NCI-H2081 (cell line): ENCODE measurements at regions not wholly inside any gene's neighbourhood (a gene's known extent, or its start where the extent isn't known, plus 50 kb on each side); places are given as distances from the start of the nearest gene placed in this dataset.

Source experiments
- DNase-seq, 2 experiments: peaks; one replicate each; lab custom pipeline; 2025; lab: John Stamatoyannopoulos, UW

DNA sequence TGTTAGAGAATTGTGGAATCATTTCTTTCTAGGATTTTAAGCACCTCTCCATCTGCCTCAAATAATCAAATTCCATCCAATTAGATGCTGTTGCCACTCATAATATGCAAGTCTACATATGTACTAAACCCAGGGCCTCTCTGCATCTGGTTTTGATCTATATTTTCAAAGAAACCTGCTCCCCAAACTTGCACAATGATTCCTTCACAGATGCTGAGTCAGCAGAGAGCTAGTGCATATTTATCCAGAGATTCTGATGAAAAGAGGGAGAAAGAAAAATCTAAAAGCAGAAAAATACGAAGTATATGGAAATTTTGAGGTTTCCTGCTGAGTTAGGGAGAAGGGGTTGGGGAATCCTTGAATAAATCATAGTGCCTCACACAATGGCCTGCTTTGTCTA is 235.1 kb upstream of the RBFOX1 start:
- no peak for DNase-seq

DNA sequence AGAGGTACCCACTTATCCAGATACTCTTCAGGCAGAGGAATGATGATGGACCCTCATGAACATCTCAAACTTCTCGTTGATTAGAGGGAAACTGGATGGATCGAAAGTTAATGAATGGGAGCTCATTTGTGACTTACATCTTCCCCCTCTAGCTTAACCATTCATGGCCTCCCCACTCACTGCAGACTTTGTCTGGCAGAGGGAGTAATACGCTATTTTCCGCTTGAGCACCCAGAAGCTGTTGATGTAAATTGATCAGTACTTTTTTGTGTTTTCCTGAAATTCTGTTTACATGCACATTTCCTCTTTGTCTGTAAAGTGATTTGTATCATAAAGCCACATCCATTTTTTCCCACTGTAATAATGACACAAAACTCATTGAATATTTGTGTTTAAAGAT is 239.1 kb upstream of the RBFOX1 start:
- no peak for DNase-seq

DNA sequence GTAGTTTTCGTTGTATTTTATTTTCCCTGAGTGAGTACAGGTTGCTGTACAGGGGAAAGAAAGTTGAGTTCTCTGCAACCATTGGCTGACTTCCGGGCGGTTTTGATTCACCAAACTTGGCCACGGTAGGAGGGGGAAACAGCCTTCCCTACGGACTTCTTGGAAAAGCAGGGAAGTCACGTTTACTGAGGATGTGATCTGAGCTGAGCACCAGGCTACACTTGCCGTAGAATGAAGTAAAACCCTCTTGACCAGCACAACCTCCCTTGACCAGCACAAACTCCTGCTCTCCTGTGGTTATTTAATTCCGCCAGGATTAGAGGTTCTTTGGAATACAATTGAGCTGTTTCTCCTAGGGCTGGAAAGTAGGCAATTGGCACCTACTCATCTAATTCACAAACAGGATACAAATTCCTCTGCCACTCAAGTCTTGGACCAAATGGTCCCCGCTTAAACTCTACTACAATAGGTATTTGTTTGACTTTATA is 242.0 kb upstream of the RBFOX1 start:
- DNase-seq = no peak

DNA sequence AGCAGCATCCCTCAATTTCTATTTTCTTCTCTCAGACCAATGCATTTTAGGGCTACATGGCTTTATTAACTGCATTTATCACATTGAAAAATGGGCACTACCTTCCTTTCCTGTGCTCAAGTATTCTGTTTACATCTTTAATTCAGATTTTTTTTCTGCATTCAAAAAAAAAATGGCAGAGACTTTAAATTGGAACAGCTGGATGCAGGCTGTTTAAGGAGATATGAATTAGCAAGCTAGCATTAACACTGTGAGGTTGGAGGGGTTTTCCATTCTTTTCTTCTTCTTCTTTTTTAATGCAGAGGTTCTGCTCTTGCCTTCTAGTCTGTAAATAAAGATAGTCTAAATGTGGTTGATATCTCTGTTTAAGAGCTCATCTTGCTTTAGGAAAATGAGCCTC is 242.9 kb upstream of the RBFOX1 start:
- no peak for DNase-seq

DNA sequence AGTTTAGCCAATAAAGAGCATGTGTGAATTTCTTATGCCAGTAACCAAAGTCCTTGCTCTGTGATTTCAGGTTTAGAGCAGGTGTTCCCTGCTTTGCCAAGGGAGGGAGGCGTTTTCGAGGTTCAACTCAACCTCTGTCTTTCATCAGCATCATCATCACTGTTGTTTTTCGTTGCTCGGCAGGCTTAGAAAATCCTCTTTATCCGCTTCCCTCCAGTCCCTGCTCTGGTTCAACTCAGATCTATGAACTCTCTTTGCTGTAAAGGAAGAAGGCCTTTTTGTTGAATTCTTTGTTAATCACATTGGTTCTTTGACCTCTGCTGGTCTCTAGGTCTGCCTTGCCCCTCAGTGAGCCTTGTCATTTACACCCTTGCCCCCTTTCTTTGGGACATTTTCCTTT is 243.9 kb upstream of the RBFOX1 start:
- no peak for DNase-seq

DNA sequence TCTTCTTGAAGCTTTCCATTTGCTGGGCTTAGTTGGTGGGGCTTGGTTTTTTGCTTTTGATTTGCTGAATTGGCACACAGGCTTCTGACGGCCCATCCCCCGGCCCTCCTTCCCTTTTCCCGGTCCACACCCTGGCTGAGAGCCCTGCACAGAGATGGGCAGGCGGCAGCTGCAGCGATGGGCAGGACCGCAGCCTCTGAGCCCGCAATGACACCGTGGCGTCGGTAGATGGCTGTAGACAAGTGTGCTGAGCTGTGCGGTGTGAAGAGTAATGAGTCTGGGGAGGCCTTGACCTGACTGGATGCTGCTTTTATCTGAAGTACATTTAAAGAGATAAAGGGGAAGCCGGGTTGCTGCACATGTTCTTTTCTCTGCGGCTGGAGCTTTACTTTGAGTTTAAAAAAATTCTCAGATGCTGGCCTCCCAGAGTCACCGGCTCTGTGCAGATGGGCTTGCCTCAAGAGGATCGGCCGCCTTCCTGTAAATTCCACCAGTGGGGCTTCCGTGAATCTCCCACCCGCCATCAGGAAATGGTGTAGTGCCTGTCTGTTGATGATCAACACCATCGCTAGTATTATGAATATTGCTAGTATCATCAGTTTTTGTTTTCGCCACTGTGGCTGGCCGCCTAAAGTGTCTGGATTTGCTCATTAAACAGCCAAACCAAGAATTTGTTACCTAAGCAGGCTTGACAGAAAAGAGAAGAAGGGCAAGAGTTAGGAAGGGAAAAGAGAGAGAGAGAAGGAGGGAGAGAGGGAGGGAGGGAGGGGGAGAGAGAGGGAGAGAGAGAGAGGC is 245.6 kb upstream of the RBFOX1 start:
- DNase-seq = peak; percentile 40 to 66

DNA sequence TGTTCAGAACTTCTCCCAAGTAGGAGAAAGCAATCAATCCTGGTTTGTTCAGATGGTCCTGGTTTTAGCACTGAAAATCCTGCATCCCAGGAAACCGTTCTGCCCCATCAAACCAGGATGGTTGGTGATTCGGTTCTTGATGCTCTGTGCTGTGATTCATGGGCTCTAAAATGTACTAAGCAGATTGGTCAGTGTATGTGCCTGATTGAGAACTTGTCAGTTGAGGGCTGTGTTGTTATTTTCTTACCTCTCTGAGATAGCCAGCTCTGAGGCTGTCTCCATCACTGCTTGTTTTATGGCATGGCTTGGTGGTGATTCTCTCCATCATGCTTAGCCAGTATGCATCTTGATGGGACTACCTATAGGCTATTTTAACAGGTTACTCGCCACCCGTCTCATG is 246.9 kb upstream of the RBFOX1 start:
- DNase-seq = no peak

DNA sequence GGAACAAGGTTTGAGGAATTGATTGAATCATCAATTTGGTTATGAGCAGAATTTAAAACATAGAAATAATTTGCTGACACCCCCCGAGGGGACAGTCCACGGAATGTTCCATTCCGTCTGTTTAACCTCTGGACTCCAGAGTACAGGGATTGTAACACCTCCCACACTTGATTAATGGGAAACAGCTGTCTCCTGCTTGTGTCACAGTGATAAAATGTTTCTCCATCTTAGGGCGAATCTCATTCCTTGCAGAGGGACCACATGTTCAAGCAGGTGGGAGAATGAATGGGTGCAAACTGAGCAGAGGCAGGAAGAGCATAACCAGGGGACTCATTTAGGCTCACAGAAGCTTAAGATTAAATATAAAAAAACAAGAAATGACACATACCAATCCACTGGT is 249.5 kb upstream of the RBFOX1 start:
- DNase-seq = no peak

DNA sequence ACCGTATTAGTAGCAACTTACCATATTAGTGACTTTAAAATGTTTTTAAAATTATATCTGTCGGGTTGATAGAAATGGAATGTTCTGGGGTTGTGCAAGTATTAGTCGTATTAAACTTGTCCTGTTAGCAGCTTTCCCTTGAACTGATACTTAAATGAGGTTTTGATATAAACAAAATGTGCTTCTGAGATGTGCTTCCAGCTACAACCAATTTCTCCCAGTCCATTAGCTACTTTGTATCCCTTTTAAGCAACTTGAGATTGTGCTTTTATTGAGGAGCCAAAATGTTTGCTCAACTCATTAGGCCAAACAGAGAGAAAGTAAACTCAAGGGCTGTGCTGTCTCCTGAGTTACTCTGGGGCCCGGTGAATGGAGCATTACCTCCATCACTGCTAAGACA is 255.0 kb upstream of the RBFOX1 start:
- no peak for DNase-seq

DNA sequence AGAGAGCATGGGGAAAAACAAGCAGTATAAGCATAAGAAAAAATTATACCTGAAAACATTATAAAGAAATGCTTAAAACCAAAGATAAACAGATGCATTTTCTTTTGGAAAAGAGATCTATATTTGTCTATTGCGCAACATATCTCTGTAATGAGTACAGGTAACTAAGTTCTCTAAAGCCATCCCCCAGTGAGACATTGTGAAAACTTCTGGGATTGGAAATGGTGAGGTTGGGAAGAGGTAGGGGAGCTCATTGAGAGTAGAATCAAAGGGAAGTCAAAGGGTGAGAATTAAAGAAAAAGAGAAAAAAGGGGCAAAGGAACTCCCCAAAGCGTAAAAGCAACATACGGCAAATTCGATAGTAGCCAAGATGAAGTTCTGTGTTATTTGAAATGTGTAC is 257.9 kb upstream of the RBFOX1 start:
- DNase-seq = no peak

DNA sequence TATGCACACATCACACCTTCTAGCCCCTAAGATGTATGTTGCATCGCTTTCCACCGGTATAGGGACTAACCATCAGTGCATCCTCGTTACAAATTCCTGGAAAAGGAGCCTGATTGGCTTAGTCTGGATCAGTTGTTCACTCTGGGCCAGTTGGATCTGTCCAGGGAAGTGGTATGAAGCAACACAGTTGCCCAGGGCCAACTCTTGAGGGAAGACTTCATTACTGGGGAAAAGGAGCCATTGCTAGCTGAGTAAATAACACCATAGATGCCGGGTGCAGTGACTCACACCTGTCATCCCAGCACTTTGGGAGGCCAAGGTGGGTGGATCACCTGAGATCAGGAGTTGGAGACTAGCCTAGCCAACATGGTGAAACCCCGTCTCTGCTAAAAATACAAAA is 275.2 kb upstream of the RBFOX1 start:
- no peak for DNase-seq

DNA sequence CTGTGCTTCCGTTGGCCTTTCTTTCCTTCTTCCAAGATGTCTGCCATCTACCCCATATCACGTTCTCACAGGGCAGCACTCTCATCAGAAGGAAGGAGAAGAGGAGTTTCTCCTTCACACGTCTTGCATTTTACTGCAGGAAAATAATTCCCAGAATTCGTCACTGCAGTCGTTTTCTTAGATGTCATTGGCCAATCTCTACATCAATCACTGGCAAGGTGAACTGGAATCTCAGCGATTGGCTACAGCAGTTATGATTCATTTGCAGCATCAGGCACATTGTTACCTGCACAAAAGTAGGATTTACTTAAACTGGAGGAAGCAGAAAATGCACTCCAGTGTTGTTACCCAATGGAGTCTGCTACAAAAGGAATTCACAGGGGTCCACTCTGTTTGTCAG is 277.2 kb upstream of the RBFOX1 start:
- DNase-seq = peak in 1 of 2 experiments; percentile 8

DNA sequence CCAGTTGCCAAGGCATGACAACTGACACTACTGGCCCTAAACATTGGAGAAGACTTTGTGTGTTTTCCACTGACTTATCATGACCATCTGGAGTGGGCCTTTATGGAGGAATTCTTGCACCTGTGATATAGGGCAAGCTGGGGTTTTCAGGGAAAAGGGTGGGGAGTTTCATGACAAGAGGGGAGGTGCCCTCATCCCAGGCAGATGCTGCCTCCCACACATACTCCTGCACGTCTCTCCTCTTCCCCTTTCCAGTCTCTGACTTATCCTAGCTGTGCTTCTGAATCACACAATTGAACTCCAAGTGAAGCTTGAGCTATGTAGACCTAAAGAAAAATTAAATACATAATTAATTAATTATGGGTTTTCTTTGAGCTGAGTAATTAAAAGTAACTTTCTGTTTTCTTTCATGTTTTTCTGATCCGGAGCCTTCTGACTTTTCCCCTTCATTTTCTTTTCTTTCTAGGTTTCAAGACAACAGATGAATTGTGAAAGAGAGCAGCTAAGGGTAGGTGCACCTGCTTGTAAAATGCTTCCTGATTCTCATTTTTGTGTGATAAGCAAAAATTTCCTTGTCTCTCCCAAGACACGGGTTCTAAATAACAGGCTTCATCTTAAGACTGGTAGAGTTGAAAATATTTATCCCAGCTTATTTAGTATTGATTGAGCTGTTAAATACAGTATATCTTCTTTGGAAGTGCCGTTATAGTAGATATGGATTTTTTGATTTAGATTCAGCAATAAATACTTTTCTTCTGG is 280.9 kb upstream of the RBFOX1 start:
- no peak for DNase-seq

DNA sequence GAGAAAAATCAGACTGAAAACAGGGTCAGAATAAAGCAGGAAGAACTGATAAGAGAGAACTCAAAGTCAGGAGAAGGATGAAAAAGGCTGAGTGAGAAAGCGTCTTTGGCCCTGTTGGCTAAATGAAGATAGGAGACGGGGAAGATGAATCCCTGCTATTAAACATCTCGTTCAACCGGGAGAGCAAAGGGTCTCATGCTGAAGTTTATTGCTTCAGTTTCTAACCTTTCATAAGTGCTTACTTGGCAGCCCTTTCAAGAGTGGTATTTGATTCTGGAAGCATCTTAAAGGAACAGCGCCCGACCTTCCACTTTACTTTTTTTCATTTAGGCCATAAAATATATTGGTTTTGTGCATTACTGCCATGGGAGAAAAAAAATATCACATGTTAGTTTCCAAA is 288.3 kb upstream of the RBFOX1 start:
- no peak for DNase-seq

DNA sequence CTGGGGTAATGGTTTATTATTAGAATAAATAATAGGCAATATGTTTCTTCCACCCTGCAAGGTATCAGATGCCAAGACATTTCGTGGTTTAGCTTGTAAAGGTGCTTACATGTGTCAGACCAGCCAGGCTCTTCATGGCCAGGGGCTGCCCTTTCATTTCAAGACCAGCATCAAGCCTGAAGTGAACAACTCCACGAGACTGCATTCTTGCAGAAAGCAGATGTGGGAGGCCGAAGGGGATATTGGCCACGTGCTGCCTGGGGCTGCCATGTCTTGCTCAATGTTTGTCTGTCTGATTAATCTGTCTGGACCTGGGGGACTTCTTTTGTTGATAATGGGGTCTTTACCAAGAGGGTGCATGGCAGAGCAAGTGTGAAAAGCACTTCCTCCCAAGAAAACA is 294.2 kb upstream of the RBFOX1 start:
- no peak for DNase-seq

DNA sequence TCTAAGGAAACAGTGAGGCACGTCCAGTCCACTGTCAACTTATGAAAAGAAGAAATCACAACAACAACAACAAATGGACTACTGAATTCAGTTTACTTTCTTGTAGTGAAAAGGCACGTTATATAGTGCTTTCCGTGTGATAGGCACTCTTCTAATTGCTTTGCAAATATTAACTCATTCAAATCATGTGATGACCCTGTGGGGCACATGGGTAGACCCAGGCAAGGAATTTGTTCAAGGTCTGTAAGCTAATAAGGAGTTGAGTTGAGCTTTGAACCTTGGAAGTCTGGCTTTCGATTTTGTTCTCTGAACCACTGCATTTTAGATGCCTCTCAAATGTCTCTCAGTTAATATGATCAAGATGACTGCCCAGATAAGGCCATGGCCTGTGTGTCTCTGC is 295.1 kb upstream of the RBFOX1 start:
- no peak for DNase-seq

DNA sequence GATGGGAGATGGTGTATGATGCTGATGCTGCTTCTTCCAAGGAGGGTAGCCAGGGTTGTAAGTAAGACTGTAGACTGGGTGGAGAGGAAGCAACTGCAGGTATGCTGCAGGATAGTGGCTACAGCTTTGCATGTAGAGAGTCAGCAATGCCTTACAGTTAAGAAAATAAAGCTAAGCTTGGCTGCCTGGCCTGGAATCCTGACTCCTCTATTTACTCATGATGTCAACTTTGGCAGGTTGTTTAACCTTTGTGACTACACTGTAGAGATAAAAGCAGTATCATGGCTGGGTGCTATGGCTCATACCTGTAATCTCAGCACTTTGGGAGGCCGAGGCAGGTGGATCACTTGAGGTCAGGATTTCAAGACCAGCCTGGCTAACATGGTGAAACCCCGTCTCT is 301.6 kb upstream of the RBFOX1 start:
- DNase-seq = no peak

DNA sequence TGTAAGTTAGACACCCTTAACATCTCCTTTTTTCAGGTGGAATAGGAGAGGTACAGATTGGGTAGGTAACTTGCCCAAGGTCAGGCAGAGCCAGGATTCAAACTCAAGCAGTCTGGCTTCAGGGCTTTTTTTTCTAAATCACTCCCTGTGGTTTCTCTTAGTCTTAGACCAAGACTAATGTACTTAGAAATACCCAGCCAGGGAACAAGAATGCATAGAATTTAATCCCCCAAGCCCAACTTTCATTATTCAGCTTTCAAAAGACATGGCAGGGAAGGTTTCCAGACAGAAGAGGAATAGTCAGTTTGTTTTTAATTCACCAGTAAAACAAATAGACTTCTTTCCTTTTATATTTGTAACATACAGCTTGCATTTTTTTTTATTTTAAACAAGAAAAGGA is 305.2 kb upstream of the RBFOX1 start:
- DNase-seq = no peak

DNA sequence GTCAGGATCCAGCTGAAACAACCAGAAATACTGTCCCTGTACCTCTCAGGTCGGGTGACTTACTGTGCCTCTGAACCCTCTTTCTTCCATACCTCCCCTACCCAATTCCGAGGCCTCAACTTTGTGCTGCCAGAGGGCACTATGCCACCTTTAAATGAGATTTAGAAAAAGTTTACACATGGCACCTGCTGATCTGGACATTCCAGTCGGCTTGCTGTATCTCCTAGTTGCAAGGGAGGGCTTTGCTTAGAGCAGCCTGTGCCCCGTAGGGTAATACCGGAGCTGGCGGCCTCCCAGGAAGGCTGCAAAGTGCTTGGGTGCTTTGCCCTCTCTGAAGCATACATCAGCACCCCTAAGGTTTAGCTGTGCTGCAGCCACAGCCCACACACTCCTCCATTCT is 306.0 kb upstream of the RBFOX1 start:
- DNase-seq = no peak

DNA sequence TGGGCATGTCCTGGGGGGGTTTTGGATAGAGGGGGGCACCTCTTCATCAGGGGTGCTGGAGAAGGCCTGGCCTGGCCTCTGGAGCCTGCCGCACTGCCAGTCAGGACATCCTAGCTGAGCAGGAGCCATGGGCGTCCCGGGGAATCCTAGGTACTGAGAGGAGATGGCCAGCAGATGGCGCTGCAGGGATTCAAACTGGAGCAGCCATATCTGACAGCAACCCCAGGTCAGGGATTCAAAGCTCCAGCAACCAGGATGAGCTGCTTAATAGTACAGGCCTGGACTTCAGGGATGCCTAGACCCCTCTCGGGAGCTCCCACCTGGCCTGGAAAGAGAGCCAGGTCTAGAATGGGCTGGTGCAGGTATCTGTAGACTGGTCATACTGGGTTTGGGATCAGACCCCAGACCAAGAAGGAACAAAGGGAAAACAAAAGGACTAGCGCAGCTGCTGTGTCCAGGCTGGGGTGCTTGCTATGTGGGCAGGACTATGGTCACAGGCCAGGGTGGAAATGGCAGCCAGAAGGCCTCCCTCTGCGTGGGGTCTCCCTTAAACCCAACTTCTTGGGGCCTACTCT is 306.9 kb upstream of the RBFOX1 start:
- peak; percentile 65 to 76 for DNase-seq

DNA sequence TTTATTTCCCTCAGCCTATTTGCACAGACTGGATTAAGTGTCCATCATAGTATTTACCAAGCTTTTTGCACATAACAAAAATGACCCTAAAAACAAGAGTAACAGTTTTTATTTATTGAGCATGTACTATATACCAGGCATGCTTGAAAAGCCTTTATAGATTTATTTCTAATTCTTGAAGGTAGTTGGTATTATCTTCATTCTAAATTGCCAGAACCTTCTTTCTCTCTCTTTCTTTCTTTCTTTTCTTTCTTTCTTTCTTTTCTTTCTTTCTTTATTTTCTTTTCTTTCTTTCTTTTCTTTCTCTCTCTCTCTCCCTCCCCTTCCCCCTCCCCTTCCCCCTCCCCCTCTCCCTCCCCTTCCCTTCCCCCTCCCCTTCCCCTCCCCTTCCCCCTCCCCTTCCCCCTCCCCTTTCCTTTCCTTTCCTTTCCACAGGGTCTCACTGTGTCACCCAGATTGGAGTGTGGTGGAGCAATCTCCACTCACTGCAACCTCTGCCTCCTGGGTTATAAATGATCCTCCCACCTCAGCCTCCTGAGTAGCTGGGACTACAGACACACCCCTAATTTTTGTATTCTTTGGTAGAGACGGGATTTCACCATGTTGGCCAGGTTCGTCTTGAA is 310.9 kb upstream of the RBFOX1 start:
- no peak for DNase-seq

DNA sequence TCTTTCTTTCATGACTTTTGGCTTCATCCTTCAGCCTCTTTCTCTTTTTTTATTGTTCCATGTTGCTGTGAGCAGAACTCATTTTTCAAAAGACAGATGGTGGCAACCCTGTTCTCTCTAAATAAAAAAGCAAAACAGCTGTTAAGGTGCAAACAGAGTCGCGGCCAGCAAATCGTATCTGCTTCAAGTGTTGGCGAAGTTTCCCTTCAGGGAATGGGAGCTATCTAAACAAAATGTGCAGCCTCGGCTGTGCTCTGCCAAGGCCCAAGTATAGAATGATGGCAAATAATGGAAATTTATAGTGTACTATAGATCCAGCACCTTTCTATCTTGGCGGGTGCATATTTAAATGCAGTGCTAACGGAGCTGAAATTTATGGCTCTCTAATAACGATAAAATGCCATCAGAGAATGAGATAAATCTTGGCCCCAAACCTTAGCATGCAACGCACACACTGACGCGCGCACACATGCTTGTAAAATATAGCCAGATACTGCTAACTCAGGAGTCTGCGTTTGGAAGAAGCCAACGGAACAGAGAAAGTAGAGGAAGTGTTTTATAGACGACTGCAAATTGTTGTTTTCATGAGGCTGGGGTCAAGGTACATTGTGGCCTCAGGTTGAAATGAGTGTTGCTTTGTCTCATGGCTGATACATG is 315.5 kb upstream of the RBFOX1 start:
- DNase-seq = no peak
